HG02938 (cell line): ENCODE measurements at regions not wholly inside any gene's neighbourhood (a gene's known extent, or its start where the extent isn't known, plus 50 kb on each side); places are given as distances from the start of the nearest gene placed in this dataset.
A peak's percentile ranks its signal among the peaks of the same experiment; 100 is the strongest.

Experiments
- ATAC-seq: cut with Tn5 transposase; IDR thresholded peaks from one replicate; pipeline ENCODE4 v1.9.1; 2021; ENCODE audit warnings: mild to moderate bottlenecking, moderate library complexity; ENCODE audit not compliant: unreplicated experiment

GRCh38 chr3:18501679-18502343 is 76.7 kb upstream of the SATB1 start:
- no peak for ATAC-seq

GRCh38 chr3:18500322-18500721 is 75.2 kb upstream of the SATB1 start:
- ATAC-seq, result no peak

- ATAC-seq, result peak; percentile 60
Observed at GRCh38 chr3:18499301-18499700, 74.2 kb upstream of the SATB1 start.

GRCh38 chr3:18494251-18494650 is 69.1 kb upstream of the SATB1 start:
- no peak for ATAC-seq

GRCh38 chr3:18489939-18490338 is 64.8 kb upstream of the SATB1 start:
- ATAC-seq, result no peak

GRCh38 chr3:18483226-18483625 is 58.1 kb upstream of the SATB1 start:
- ATAC-seq, result no peak

GRCh38 chr3:18481946-18482548 is 56.9 kb upstream of the SATB1 start:
- no peak for ATAC-seq

- ATAC-seq, result no peak
Observed at GRCh38 chr3:18477620-18478019, 52.5 kb upstream of the SATB1 start.
